Esophagus squamous epithelium (tissue), 4 donors: ENCODE measurements at regions not wholly inside any gene's neighbourhood (a gene's known extent, or its start where the extent isn't known, plus 50 kb on each side); places are given as distances from the start of the nearest gene placed in this dataset.

ENCODE experiments used
- CTCF ChIP-seq, 6 experiments: fragments of 450-650 bp in 4 of 6; fragments of 200-600 bp in 2 of 6; sonication (generic) in 2 of 6; IDR thresholded peaks; one replicate each; pipeline ENCODE4 v1.5.1; 2016 to 2019; ENCODE audit warnings: antibody characterized with exemption in 6 of 6, mild to moderate bottlenecking in 4 of 6, moderate library complexity in 4 of 6
- POLR2A ChIP-seq, 4 donors: fragments of 450-650 bp; IDR thresholded peaks; one replicate each; pipeline ENCODE4 v1.6.1; 2017; ENCODE audit warnings: antibody characterized with exemption in 4 of 4, mild to moderate bottlenecking in 4 of 4, moderate library complexity in 3 of 4

DNA sequence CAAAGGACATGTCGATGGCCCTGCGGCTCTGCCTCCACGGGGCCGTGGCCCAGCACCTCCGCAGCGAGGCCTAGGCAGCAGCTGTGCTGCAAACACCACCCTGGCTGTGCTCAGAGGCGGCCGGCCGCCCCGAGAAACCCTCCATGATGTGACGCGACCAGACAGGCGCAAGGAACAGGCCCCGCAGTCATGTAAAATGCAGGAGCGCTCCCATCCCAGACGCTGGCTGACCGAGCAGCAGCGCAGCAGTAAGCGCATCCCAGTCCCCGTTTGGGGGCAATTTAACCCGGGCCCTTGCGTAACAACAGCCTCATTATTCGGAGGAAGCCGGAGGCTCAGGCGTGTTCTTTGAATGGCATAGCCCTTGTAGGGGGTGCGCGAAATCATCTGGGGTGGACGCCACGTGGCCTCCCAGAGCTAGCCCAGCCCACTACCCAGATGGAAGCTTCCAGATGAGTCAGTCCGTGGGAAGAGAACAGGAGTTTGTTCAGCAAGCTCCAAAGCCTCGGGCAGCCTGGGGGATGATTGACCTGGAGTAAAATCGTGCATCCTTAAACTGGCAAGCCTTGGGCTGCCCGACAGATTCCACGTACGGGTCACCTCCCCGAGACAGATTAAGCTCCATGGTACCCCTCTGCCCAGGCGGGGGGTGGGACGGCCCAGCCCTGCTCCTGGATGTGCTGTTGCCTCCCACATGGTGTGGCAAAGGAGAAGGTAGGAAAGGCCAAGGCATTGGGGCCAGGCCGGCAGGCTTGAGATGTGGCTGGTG is 124.0 kb downstream of the HMX1 start:
- TF ChIP-seq CTCF (IDR thresholded peaks at IDR 0.05): no peak
- no peak for TF ChIP-seq POLR2A (IDR thresholded peaks at IDR 0.05)
